Adipocyte (in vitro differentiated cells): ENCODE measurements at regions not wholly inside any gene's neighbourhood (a gene's known extent, or its start where the extent isn't known, plus 50 kb on each side); places are given as distances from the start of the nearest gene placed in this dataset.
"Not testable (repeated sequence)": the region's sequence is repeated elsewhere in the genome, so short reads cannot be mapped to it uniquely, and the experiment has no call there.

ENCODE experiments used
- DNase-seq: peaks from one replicate; pipeline ENCODE4 v3.0.0-alpha.2; 2015; ENCODE audit warnings: low read depth
- H3K27me3 ChIP-seq: replicated peaks from 2 replicates; pipeline ENCODE4 v1.7.0; 2013; ENCODE audit warnings: mild to moderate bottlenecking, low read length, moderate library complexity; ENCODE audit not compliant: control insufficient read depth, insufficient read depth
- H3K36me3 ChIP-seq: 2 replicates; pipeline ENCODE4 v1.7.0; 2013; ENCODE audit warnings: low read length, mild to moderate bottlenecking, moderate library complexity; ENCODE audit not compliant: control insufficient read depth, insufficient read depth, severe bottlenecking
- H3K4me1 ChIP-seq: 2 replicates; pipeline ENCODE4 v1.7.0; 2013; ENCODE audit warnings: mild to moderate bottlenecking, low read length, moderate library complexity; ENCODE audit not compliant: control insufficient read depth, insufficient read depth
- H3K4me3 ChIP-seq: 2 replicates; pipeline ENCODE4 v1.7.0; 2013; ENCODE audit warnings: mild to moderate bottlenecking, low read length, moderate library complexity
- H3K9ac ChIP-seq: 2 replicates; pipeline ENCODE4 v1.7.0; 2013; ENCODE audit warnings: mild to moderate bottlenecking, low read length, moderate library complexity
- H3K9me3 ChIP-seq: 2 replicates; pipeline ENCODE4 v1.7.0; 2013; ENCODE audit warnings: mild to moderate bottlenecking, low read length, moderate library complexity; ENCODE audit not compliant: control insufficient read depth

DNA sequence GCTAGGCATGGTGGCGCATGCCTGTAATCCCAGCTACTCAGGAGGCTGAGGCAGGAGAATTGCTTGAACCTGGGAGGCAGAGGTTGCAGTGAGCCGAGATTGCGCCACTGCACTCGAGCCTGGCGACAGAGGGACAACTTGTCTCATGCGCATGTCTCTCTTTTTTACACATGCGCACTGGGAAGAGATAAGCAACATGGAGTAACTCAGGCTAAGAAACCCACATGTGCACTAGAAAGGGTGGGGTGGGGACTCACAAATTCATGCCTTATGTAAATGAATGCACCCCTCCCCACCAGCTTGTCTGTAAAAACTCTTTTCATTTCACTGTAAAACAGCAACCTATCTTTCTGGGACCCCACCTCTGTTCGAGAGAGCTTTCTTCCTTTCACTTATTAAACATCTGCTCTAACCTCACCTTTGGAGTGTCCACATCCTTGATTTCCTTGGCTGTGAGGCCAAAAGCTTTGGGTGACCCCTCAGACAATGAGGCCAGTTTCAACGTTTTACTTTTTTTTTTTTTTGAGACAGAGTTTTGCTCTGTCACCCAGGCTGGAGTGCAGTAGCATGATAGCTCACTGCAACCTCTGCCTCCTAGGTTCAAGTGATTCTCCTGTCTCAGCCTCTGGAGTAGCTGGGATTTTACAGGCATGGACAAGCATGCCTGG, 91.6 kb upstream of the RMP24 start:
- no peak for DNase-seq
- H3K9ac ChIP-seq = no peak overlapping the region
- no peaks in the 10 kb centered on the region for H3K9me3 ChIP-seq

DNA sequence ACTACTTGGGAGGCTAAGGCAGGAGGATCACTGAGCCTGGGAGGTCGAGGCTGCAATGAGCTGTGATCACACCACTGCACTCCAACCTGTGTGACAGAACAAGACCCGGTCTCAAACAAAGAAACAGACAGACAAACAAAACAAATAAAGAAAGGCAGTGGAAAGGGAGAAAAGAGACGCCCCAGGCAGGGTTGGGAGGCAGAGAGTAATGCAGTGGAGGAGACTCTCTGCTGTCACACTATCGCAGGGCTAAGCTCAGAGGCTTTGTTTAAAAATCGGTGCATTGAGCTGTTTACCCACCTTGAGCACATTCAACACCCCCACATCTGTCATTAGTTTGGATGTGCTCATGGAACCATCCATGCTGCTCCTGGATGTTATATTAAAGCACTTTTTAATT, 84.2 kb upstream of the RMP24 start:
- H3K4me3 ChIP-seq = no peak overlapping the region
- H3K27me3 ChIP-seq = peaks cover 23% of the 10 kb centered on the region
- H3K9me3 ChIP-seq = peaks cover 10% of the 10 kb centered on the region
- H3K9ac ChIP-seq = no peak overlapping the region
- no peaks in the 10 kb centered on the region for H3K36me3 ChIP-seq
- no peaks in the 10 kb centered on the region for H3K4me1 ChIP-seq
- DNase-seq = no peak

More for the DNA sequence above, 91.6 kb upstream of the RMP24 start:
- H3K27me3 ChIP-seq = peaks cover 9% of the 10 kb centered on the region
- no peak overlapping the region for H3K4me3 ChIP-seq
- no peaks in the 10 kb centered on the region for H3K36me3 ChIP-seq
- H3K4me1 ChIP-seq = no peaks in the 10 kb centered on the region

DNA sequence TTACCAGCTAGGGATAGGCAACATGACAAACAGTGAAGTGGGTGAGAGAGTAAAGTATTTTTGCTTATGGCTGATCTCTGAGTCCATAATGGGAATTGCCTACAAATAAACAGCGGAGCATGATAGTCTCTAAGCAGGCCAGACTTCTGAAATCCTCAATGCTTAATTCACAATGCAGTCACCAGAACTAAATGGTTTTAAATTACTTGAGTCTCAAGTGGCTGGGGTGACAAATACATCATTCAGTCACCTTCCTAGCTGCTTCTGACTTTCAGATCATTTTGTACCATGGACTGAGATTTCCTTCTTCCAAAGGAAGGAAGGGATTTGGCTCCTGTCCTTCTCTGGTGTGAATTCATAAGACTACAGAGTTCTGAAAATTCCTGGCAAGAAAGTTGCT, 82.8 kb upstream of the RMP24 start:
- Histone ChIP-seq H3K9ac (no peak overlapping the region), H3K4me3 (no peak overlapping the region), H3K9me3 (peaks cover 10% of the 10 kb centered on the region), H3K36me3 (no peaks in the 10 kb centered on the region), H3K4me1 (no peaks in the 10 kb centered on the region), H3K27me3 (peaks cover 18% of the 10 kb centered on the region)
- DNase-seq = no peak

DNA sequence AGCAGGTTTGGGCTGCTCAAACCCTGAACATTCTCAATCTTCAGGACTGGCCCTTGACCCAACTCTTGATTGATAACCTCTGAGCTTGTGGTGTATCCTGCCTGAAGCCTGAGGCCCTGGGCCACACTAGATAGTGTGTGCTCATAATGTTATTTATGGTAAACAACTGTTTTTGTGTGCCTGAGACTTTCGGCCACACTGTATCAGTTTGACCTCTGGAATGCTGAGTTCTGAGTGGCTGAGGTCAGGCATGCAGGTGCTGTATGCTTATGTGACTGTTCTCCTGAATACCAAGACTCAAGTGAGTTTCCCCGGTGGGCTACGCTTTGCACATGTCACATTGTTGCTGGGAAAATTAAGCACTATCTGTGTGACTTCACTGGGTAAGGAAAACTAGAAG, 82.2 kb upstream of the RMP24 start:
- Histone ChIP-seq H3K27me3 (peaks cover 18% of the 10 kb centered on the region), H3K4me3 (no peak overlapping the region), H3K36me3 (no peaks in the 10 kb centered on the region), H3K9me3 (peaks cover 10% of the 10 kb centered on the region), H3K9ac (no peak overlapping the region), H3K4me1 (no peaks in the 10 kb centered on the region)
- DNase-seq = no peak

DNA sequence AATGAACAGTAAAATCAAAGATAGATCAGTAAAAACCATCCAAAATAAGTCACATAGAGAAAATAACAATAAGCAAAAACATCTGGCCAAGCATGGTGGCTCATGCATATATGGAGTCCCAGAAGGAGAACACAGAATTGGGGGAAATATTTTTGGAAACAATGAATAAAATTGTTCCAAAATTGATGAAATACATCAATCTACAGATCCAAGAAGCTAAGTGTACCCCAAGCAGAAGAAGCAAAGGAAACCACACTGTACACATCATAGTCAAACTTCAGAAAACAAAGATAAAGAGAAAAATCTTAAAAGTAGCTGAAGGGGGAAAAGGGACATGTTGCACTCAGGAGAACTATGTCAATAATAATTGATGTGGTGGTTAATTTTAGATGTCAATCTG, 80.4 kb upstream of the RMP24 start:
- Histone ChIP-seq H3K36me3 (no peaks in the 10 kb centered on the region), H3K9ac (no peak overlapping the region), H3K4me3 (no peak overlapping the region), H3K9me3 (peaks cover 10% of the 10 kb centered on the region), H3K27me3 (peaks cover 12% of the 10 kb centered on the region), H3K4me1 (no peaks in the 10 kb centered on the region)
- no peak for DNase-seq

DNA sequence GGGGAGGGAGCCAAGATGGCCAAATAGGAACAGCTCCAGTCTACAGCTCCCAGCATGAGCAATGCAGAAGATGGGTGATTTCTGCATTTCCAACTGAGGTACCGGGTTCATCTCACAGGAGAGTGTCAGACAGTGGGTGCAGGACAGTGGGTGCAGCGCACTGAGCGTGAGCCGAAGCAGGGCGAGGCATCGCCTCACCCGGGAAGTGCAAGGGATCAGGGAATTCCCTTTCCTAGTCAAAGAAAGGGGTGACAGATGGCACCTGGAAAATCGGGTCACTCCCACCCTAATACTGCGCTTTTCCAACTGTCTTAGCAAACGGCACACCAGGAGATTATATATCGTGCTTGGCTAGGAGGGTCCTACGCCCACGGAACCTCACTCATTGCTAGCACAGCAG, 75.0 kb upstream of the RMP24 start:
- DNase-seq, H3K4me1 ChIP-seq: not testable (repeated sequence)

DNA sequence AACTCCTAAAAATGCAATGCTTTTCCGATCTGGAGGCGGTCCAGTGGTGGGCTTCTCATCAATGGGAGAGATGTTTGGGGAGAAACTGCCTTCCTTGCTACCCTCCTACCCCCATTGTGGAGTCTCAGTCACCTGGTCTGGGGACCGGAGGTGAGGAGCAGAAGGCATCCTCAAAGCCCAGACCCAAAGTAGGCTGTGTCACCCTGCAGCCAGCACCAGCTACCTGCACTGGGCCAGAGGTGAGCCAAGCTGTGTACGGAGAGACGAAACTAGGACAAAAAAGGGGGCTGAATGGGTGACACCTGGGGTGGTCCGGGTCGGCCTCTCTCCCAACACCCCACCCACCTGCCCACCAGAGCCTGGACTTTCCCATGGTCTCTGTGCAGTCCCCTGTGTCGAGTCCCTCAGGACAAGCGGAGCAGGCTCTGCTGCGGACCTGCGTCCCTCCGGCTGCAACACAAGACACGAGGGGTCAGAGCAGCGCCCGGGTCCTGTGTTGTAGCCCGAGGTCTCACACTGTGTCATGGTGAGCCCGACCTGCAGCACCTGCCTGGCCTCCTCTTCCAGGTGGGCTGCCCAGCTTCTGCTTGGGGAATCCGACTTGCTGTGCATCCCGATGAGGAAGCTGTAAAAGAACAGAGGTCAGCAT, 68.0 kb upstream of the RMP24 start:
- Histone ChIP-seq H3K27me3 (no peaks in the 10 kb centered on the region), H3K9me3 (no peaks in the 10 kb centered on the region), H3K4me1 (no peaks in the 10 kb centered on the region), H3K4me3 (no peak overlapping the region), H3K36me3 (no peaks in the 10 kb centered on the region), H3K9ac (no peak overlapping the region)
- DNase-seq = no peak

More for the DNA sequence above, 75.0 kb upstream of the RMP24 start:
- H3K36me3 ChIP-seq, H3K9me3 ChIP-seq, H3K27me3 ChIP-seq, H3K4me3 ChIP-seq, H3K9ac ChIP-seq: not testable (repeated sequence)

DNA sequence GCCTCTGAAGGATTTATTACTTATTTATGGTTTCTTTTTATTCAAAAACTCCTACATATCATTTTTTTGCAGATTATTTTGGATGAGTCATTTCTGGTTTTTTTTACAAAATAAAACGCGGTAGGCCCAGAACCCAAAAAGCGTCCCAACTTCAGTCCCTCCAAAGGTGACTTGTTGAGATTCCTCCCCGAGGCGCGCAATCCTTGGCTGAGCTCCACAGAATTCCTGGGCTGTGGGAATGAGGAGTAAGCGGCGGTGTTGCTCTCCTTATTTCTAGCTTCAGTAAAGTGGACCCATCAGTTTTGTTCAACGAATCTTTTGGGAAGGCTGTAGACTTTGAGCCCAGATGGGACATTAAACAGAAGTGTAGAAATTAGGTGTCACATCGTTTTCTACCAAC, 67.0 kb upstream of the RMP24 start:
- H3K4me1 ChIP-seq = no peaks in the 10 kb centered on the region
- no peaks in the 10 kb centered on the region for H3K36me3 ChIP-seq
- H3K27me3 ChIP-seq = no peaks in the 10 kb centered on the region
- H3K4me3 ChIP-seq = no peak overlapping the region
- no peak for DNase-seq
- H3K9ac ChIP-seq = no peak overlapping the region
- no peaks in the 10 kb centered on the region for H3K9me3 ChIP-seq

DNA sequence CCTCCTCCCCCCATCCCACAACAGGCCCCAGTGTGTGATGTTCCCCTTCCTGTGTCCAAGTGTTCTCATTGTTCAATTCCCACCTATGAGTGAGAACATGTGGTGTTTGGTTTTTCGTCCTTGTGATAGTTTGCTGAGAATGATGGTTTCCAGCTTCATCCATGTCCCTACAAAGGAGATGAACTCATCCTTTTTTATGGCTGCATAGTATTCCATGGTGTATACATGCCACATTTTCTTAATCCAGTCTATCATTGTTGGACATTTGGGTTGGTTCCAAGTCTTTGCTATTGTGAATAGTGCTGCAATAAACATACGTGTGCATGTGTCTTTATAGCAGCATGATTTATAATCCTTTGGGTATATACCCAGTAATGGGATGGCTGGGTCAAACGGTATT, 66.2 kb upstream of the RMP24 start:
- not testable (repeated sequence) for H3K9ac ChIP-seq, DNase-seq, H3K4me3 ChIP-seq, H3K27me3 ChIP-seq, H3K9me3 ChIP-seq, H3K36me3 ChIP-seq, H3K4me1 ChIP-seq

DNA sequence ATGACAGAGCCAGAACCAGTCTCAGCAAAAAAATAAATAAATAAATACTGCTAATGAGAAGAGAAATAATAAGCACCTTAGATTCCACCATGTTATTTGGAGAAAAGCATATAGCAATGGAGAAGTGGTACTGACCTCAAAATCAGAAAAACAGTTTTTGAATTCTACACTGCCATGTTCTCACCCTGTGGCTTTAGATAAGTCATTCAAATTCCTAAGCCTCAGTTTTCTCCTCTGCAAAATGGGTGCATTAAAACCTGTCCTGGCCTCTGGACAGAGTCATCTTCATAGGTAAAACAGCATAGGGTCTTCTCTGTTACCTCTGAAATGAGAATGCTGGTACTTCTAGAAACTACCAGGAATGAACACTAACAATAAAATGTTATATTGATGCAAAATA, 62.2 kb upstream of the RMP24 start:
- no peak for DNase-seq
- H3K36me3 ChIP-seq = no peaks in the 10 kb centered on the region
- no peaks in the 10 kb centered on the region for H3K4me1 ChIP-seq
- peaks cover 28% of the 10 kb centered on the region for H3K27me3 ChIP-seq
- no peaks in the 10 kb centered on the region for H3K9me3 ChIP-seq
- no peak overlapping the region for H3K4me3 ChIP-seq
- no peak overlapping the region for H3K9ac ChIP-seq

DNA sequence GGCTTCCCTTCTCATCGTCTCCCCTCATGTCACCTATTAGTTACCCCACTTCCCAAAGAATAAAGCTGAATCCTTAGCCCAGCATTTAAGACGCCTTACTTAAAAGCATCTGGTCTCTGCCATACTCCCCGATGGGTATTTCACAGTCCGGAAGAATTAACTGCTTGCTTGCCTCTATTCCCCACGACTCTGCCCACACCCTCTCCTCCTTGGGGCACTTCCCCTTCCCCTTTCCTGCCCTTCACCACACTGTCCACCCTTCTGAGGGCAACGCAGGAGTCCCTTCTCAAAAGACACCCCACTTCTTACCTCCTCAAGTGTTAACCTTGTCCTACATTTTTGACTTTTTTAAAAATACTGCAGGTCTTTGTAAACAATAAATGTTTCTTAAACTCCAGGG, 60.1 kb upstream of the RMP24 start:
- Histone ChIP-seq H3K4me1 (no peaks in the 10 kb centered on the region), H3K4me3 (no peak overlapping the region), H3K36me3 (no peaks in the 10 kb centered on the region), H3K27me3 (peaks cover 34% of the 10 kb centered on the region), H3K9ac (no peak overlapping the region), H3K9me3 (no peaks in the 10 kb centered on the region)
- no peak for DNase-seq

DNA sequence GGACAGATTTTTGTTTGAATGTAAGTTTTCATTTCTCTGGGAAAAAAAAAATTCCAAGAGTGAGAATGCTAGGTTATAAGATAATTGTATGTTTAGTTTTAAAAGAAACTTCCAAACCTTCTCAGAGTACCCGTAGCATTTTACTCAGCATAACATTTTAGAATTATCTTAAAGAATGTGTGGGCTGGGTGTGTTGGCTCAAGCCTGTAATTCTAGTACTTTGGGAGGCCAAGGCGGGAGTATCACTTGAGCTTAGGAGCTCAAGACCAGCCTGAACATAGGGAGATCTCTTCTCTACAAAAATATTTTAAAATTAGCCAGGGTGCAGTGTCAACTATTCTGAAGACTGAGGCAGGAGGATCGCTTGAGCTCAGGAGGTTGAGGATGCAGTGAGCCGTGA, 57.4 kb upstream of the RMP24 start:
- Histone ChIP-seq H3K36me3 (no peaks in the 10 kb centered on the region), H3K4me3 (no peak overlapping the region), H3K9me3 (no peaks in the 10 kb centered on the region), H3K27me3 (peaks cover 36% of the 10 kb centered on the region), H3K9ac (no peak overlapping the region), H3K4me1 (no peaks in the 10 kb centered on the region)
- DNase-seq = no peak
